ENCODE measurements at regions not wholly inside any gene's neighbourhood (a gene's known extent, or its start where the extent isn't known, plus 50 kb on each side); places are given as distances from the start of the nearest gene placed in this dataset.
A peak's percentile ranks its signal among the peaks of the same experiment; 100 is the strongest.

DNA sequence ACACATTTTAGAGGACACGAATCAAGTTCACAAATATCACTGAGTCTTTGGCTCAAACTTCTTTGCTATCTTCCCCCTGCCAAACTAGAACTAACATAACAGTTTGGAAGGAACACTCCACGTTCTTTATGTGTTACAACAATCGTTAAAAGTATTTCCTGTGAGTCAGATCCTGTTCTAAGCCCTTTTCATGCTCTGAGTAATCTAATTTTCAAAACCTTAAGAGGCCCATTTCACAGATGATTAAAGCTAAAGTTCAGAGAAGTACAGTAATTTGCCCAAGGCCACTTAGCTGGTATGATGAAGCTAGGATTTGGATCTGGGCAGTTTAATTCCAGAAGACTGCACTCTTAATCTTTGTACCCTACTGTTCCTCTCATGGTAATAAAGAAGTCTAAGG is 854.4 kb upstream of the INTU start:
- Histone ChIP-seq H3K9me3 (ENCODE audit: control insufficient read depth, low read length) (no peaks in the 10 kb centered on the region), H3K4me3 (ENCODE audit: low read length) (peak overlapping the region; percentile 55), H3K4me1 (ENCODE audit: control insufficient read depth, insufficient read depth, low read length) (peaks cover 18% of the 10 kb centered on the region), H3K36me3 (ENCODE audit: control insufficient read depth, insufficient read depth, low read length, severe bottlenecking) (no peaks in the 10 kb centered on the region), H3K9ac (ENCODE audit: low read length) (peak overlapping the region; percentile 83), H3K27me3 (replicated peaks; ENCODE audit: control insufficient read depth, insufficient read depth, low read length) (no peaks in the 10 kb centered on the region)
- DNase-seq (ENCODE audit: low read depth), result peak; percentile 71

DNA sequence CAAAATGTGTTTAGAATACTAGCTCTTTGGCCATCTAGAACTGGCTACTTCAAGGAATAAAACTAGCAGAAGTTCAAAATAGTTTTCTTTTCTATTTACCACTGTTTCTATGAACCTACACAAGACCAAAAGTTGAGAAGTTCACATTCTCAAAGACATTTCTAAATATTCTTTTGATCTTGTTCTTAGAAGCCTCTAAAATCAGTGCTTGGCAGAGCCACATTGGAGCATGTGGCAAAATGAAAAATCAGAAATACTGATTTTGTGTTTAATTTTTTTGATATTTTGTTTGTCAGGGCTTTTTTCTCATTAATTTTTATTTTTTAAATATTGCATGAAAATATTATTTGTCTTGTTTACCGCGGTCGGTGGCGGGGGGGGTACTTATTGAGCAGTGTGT is 853.8 kb upstream of the INTU start:
- Histone ChIP-seq H3K4me1 (ENCODE audit: control insufficient read depth, insufficient read depth, low read length) (peaks cover 18% of the 10 kb centered on the region), H3K4me3 (ENCODE audit: low read length) (peak overlapping the region; percentile 77), H3K9ac (ENCODE audit: low read length) (peak overlapping the region; percentile 83), H3K9me3 (ENCODE audit: control insufficient read depth, low read length) (no peaks in the 10 kb centered on the region), H3K36me3 (ENCODE audit: control insufficient read depth, insufficient read depth, low read length, severe bottlenecking) (no peaks in the 10 kb centered on the region), H3K27me3 (replicated peaks; ENCODE audit: control insufficient read depth, insufficient read depth, low read length) (no peaks in the 10 kb centered on the region)
- peak; percentile 20 for DNase-seq (ENCODE audit: low read depth)

DNA sequence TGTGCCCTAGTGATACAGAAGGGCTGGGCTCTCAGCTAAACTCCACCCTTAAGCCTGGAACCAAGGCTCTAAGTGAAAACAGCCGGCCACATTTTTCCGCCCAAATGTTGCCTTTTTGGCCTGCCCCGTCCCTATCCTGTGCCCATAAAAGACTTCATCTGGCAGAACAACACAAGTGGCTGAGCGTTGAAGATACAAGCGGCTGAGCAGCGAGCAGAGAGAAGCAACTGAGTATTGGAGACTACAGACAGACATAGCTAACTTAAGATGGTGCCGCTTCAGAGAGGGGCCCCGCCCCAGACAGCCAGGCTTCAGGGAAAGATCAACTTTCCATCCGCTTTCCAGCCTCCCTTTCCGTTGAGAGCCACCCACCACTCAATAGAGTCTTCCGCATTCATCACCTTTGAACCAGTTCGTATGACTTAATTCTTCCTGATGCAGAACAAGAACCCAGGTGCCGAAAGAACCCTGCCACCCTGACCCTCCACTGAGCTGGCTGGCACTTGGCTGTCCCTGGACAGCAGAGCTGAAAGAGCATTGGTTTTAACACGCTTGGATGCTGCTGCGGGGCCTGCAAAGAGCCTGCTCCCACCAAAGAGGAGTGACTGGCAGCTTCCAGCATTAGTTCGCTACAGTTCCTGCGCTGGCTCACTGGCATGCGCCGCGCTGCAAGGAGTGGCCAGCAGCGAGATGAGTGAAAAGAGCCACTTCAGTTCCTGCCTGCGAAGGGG is 853.2 kb upstream of the INTU start:
- Histone ChIP-seq H3K4me1 (ENCODE audit: control insufficient read depth, insufficient read depth, low read length) (peaks cover 18% of the 10 kb centered on the region), H3K36me3 (ENCODE audit: control insufficient read depth, insufficient read depth, low read length, severe bottlenecking) (no peaks in the 10 kb centered on the region), H3K9me3 (ENCODE audit: control insufficient read depth, low read length) (no peaks in the 10 kb centered on the region), H3K27me3 (replicated peaks; ENCODE audit: control insufficient read depth, insufficient read depth, low read length) (no peaks in the 10 kb centered on the region), H3K4me3 (ENCODE audit: low read length) (peak overlapping the region; percentile 77), H3K9ac (ENCODE audit: low read length) (peak overlapping the region; percentile 83)
- DNase-seq (ENCODE audit: low read depth), result no peak

DNA sequence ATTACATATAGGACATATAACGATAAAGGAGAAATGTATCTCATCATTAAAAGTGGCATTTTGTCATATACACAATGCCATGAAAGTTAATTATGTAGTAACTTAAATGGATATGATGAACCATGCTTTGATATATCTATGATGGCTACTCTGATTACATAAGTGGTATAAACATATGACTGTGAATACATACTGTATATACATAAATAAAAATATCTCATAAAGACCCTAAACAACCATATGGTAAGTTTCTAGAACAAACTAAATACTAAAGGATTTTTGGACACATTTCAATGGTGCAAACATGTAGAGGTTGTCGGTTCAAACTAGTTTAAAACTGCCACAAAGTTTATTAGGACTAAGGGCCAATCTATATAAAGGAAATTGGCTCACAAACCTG is 849.6 kb upstream of the INTU start:
- Histone ChIP-seq H3K9me3 (ENCODE audit: control insufficient read depth, low read length) (no peaks in the 10 kb centered on the region), H3K36me3 (ENCODE audit: control insufficient read depth, insufficient read depth, low read length, severe bottlenecking) (no peaks in the 10 kb centered on the region), H3K4me3 (ENCODE audit: low read length) (no peak overlapping the region), H3K9ac (ENCODE audit: low read length) (no peak overlapping the region), H3K27me3 (replicated peaks; ENCODE audit: control insufficient read depth, insufficient read depth, low read length) (no peaks in the 10 kb centered on the region), H3K4me1 (ENCODE audit: control insufficient read depth, insufficient read depth, low read length) (peaks cover 13% of the 10 kb centered on the region)
- no peak for DNase-seq (ENCODE audit: low read depth)

DNA sequence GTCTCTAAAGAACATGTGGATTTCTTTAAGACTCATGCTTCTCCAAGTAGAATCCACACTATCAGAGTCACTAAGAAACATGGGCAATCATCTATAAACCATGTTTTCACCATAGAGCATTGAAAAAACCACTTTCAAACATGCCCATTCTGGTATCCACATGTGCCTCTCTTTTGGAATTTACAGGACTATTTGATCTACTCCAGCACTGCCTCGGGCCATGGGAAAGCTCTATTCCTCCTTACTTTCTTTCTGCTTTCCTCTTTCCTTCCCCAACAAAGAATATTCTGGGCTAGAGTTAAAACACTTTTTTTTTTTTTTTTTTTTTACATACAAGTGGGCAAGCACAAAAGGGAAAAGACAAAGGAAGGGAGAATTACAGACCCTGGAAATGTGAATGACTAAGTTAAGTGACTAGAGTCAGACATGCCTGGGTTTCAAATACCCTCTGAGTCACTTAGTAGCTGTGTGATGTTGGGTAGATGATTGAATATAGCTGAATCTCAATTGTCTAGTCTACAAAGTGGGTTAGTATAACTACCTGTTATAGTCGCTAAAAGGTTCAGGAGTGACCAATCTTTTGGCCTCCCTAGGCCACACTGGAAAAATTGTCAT is 847.7 kb upstream of the INTU start:
- DNase-seq (ENCODE audit: low read depth), result no peak
- no peak overlapping the region for H3K4me3 ChIP-seq (ENCODE audit: low read length)
- H3K4me1 ChIP-seq (ENCODE audit: control insufficient read depth, insufficient read depth, low read length), result no peaks in the 10 kb centered on the region

DNA sequence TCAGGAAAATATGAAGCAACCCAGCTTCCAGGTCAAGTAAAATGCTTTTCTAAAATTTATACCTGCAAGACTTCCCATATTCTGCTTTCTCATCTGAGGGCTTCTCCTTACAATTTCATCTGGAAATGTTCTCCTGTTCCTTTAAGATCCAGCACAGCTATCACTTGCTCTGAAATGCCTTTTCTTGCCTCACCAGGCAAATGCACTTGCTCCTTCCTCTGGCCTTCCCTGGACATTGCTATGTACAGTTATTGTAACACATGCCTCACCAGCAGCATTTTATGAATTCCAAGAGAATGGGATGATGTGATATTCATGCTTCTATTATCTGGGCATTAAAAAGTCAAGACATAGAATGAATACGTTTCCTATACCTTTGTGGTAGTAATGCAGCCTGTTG is 842.1 kb upstream of the INTU start:
- H3K36me3 ChIP-seq (ENCODE audit: control insufficient read depth, insufficient read depth, low read length, severe bottlenecking), result no peaks in the 10 kb centered on the region
- H3K4me3 ChIP-seq (ENCODE audit: low read length), result no peak overlapping the region
- no peak overlapping the region for H3K9ac ChIP-seq (ENCODE audit: low read length)
- H3K9me3 ChIP-seq (ENCODE audit: control insufficient read depth, low read length), result no peaks in the 10 kb centered on the region
- no peaks in the 10 kb centered on the region for H3K4me1 ChIP-seq (ENCODE audit: control insufficient read depth, insufficient read depth, low read length)
- H3K27me3 ChIP-seq (replicated peaks; ENCODE audit: control insufficient read depth, insufficient read depth, low read length), result no peaks in the 10 kb centered on the region
- peak; percentile 42 for DNase-seq (ENCODE audit: low read depth)

More for the DNA sequence above, 847.7 kb upstream of the INTU start:
- Histone ChIP-seq H3K36me3 (ENCODE audit: control insufficient read depth, insufficient read depth, low read length, severe bottlenecking) (no peaks in the 10 kb centered on the region), H3K9ac (ENCODE audit: low read length) (no peak overlapping the region), H3K27me3 (replicated peaks; ENCODE audit: control insufficient read depth, insufficient read depth, low read length) (no peaks in the 10 kb centered on the region), H3K9me3 (ENCODE audit: control insufficient read depth, low read length) (no peaks in the 10 kb centered on the region)

DNA sequence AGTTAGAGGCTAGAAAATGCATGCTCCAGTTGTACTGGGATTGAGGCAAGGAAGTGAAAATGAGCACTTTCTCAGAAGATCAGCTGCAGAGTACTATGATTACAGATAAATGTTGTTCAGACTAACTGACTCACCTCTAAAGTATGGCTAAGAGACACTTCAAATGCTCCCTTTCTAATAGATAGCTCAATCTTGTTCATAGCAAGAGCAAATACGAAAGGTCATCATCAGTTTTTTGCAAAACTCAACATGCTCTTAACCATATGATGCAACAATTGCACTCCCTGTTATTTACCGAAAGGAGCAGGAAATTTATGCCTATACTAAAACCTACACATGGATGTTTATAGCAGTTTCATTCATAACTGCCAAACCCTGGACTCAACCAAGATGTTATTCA is 838.4 kb upstream of the INTU start:
- no peaks in the 10 kb centered on the region for H3K4me1 ChIP-seq (ENCODE audit: control insufficient read depth, insufficient read depth, low read length)
- H3K9ac ChIP-seq (ENCODE audit: low read length), result no peak overlapping the region
- no peak for DNase-seq (ENCODE audit: low read depth)
- H3K36me3 ChIP-seq (ENCODE audit: control insufficient read depth, insufficient read depth, low read length, severe bottlenecking), result no peaks in the 10 kb centered on the region
- no peak overlapping the region for H3K4me3 ChIP-seq (ENCODE audit: low read length)
- H3K9me3 ChIP-seq (ENCODE audit: control insufficient read depth, low read length), result no peaks in the 10 kb centered on the region
- no peaks in the 10 kb centered on the region for H3K27me3 ChIP-seq (replicated peaks; ENCODE audit: control insufficient read depth, insufficient read depth, low read length)

DNA sequence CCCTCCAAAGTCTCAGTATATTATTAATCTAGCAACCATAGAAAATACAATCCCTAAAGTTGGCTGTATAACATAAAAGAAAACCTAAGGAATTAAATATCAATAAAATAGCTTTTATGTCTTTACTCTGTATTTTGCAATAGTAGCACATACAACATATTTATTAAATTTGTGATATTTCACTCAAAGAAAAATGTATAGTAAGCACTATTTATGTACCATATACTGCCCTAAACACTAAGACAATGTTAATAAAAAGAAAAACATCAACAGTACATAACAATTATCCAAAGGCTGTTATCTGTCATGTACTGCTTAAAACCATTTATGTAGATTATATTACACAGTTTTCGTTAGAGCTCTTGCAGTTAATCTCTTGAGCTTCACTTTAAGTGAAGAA is 834.5 kb upstream of the INTU start:
- Histone ChIP-seq H3K36me3 (ENCODE audit: control insufficient read depth, insufficient read depth, low read length, severe bottlenecking) (no peaks in the 10 kb centered on the region), H3K9me3 (ENCODE audit: control insufficient read depth, low read length) (no peaks in the 10 kb centered on the region)
- no peak for DNase-seq (ENCODE audit: low read depth)

DNA sequence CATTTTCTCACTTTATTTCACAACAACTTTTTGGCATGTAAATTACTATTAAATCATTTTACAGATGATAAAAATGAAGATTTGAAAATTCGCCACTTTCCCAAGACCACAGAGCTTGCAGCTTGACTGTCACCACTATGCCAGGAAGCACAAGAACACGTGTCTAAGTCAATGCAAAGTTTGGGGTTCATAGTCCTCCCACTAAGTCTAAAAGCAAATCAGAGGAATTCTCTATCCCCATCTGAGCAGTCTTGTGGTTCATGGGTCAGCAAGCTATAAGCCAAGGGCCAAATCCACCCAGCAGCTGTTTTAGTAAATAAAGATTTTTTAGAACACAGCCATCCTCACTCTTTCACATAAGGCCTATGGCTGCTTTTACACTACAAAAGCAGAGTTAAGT is 833.3 kb upstream of the INTU start:
- no peak overlapping the region for H3K9ac ChIP-seq (ENCODE audit: low read length)
- H3K9me3 ChIP-seq (ENCODE audit: control insufficient read depth, low read length), result no peaks in the 10 kb centered on the region
- no peaks in the 10 kb centered on the region for H3K4me1 ChIP-seq (ENCODE audit: control insufficient read depth, insufficient read depth, low read length)
- H3K36me3 ChIP-seq (ENCODE audit: control insufficient read depth, insufficient read depth, low read length, severe bottlenecking), result no peaks in the 10 kb centered on the region
- H3K4me3 ChIP-seq (ENCODE audit: low read length), result no peak overlapping the region
- DNase-seq (ENCODE audit: low read depth), result peak; percentile 38
- no peaks in the 10 kb centered on the region for H3K27me3 ChIP-seq (replicated peaks; ENCODE audit: control insufficient read depth, insufficient read depth, low read length)

More for the DNA sequence above, 834.5 kb upstream of the INTU start:
- Histone ChIP-seq H3K4me1 (ENCODE audit: control insufficient read depth, insufficient read depth, low read length) (no peaks in the 10 kb centered on the region), H3K27me3 (replicated peaks; ENCODE audit: control insufficient read depth, insufficient read depth, low read length) (no peaks in the 10 kb centered on the region), H3K9ac (ENCODE audit: low read length) (no peak overlapping the region), H3K4me3 (ENCODE audit: low read length) (no peak overlapping the region)

DNA sequence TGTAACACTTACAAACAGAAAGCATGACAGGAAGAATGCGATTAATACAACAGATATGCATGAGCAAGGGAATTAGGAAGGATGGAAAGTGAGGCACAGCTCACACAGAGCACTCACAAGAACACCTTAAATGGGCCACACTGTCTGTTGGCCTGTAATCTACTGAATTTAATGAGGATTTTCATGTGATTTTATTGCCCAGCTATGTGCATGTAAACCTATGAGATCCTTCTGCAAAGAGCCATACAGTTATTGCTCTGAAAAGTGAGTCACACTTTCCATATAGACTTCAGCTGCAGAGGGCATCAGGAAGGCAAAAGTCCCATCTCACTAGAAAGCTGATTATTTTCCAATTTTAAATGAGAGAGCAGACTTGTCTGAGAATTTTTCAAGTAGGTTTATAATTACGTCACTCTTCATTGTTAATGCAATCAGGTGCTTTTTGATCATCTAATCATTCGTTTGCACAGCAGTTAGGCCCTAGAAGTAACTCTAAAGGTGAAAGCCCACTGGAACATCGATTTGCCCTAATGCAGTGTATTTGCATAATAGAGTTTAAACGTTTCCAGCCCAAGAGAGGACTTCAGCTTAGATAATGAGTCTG is 832.7 kb upstream of the INTU start:
- peak; percentile 40 for DNase-seq (ENCODE audit: low read depth)
- Histone ChIP-seq H3K9me3 (ENCODE audit: control insufficient read depth, low read length) (no peaks in the 10 kb centered on the region), H3K36me3 (ENCODE audit: control insufficient read depth, insufficient read depth, low read length, severe bottlenecking) (no peaks in the 10 kb centered on the region)

DNA sequence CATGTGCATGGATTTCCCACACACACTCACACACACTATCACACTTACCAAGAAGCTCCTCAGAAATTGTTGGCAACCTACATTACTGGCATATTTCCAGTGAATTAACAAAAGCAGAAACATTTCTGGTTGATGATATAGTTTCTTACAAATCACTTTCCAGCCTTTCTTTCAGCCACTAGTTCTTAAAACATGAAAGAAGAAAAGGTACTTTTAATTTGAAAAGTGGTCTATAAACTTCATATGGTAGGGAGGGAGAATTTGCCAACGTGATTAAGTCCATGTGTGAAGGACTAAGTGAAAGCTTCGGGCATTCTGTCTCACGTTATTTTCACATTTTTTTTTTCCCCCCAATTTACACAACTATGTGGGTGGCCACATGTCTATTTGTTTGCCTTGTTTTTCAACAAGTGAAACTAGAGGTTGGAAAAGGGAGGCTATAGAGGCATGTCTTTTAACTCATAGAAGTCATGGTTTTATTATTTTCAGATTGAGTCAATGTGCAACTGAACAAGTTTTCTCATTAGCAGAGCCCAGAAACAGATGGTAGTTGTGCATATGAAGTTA is 832.1 kb upstream of the INTU start:
- Histone ChIP-seq H3K9ac (ENCODE audit: low read length) (no peak overlapping the region), H3K36me3 (ENCODE audit: control insufficient read depth, insufficient read depth, low read length, severe bottlenecking) (no peaks in the 10 kb centered on the region), H3K4me3 (ENCODE audit: low read length) (no peak overlapping the region), H3K4me1 (ENCODE audit: control insufficient read depth, insufficient read depth, low read length) (no peaks in the 10 kb centered on the region), H3K27me3 (replicated peaks; ENCODE audit: control insufficient read depth, insufficient read depth, low read length) (no peaks in the 10 kb centered on the region), H3K9me3 (ENCODE audit: control insufficient read depth, low read length) (no peaks in the 10 kb centered on the region)
- DNase-seq (ENCODE audit: low read depth), result peak; percentile 27

More for the DNA sequence above, 832.7 kb upstream of the INTU start:
- Histone ChIP-seq H3K4me3 (ENCODE audit: low read length) (no peak overlapping the region), H3K9ac (ENCODE audit: low read length) (no peak overlapping the region), H3K27me3 (replicated peaks; ENCODE audit: control insufficient read depth, insufficient read depth, low read length) (no peaks in the 10 kb centered on the region), H3K4me1 (ENCODE audit: control insufficient read depth, insufficient read depth, low read length) (no peaks in the 10 kb centered on the region)

Data from adipocyte (in vitro differentiated cells).